GM23338 (cell line): ENCODE measurements at regions not wholly inside any gene's neighbourhood (a gene's known extent, or its start where the extent isn't known, plus 50 kb on each side); places are given as distances from the start of the nearest gene placed in this dataset.

Experiments
- CREB1 ChIP-seq: fragments of 250-450 bp; sonication (Bioruptor Pico); IDR thresholded peaks from 2 replicates; pipeline ENCODE4 v1.5.0; 2020; ENCODE audit warnings: low read depth, mild to moderate bottlenecking, moderate library complexity
- CTCF ChIP-seq, 2 experiments: fragments of 200-600 bp in 1 of 2; sonication (generic) in 1 of 2; conservative IDR thresholded peaks; 2 replicates each; pipeline versions ENCODE4 v1.5.1 to v1.6.1; 2016 to 2017; ENCODE audit warnings: antibody characterized with exemption in 2 of 2, low read depth in 2 of 2, mild to moderate bottlenecking in 2 of 2, moderate library complexity in 1 of 2
- ETS1 ChIP-seq: IDR thresholded peaks from 2 replicates; pipeline ENCODE4 v1.6.1; 2016; ENCODE audit warnings: antibody characterized with exemption
- EZH2 ChIP-seq: fragments of 200-600 bp; sonication (generic); IDR thresholded peaks from one replicate; pipeline ENCODE4 v1.8.0; 2017; ENCODE audit warnings: antibody characterized with exemption, mild to moderate bottlenecking, low read depth; ENCODE audit not compliant: unreplicated experiment
- EZH2phosphoT487 ChIP-seq: fragments of 200-600 bp; sonication (generic); IDR thresholded peaks from one replicate; pipeline ENCODE4 v1.8.1; 2018; ENCODE audit warnings: antibody characterized with exemption; ENCODE audit not compliant: unreplicated experiment
- JUNB ChIP-seq: IDR thresholded peaks from one replicate; pipeline ENCODE4 v1.6.1; 2016; ENCODE audit warnings: antibody characterized with exemption; ENCODE audit not compliant: unreplicated experiment
- NANOG ChIP-seq: IDR thresholded peaks from 2 replicates; pipeline ENCODE4 v1.6.1; 2016; ENCODE audit warnings: antibody characterized with exemption, borderline replicate concordance
- POLR2AphosphoS5 ChIP-seq: IDR thresholded peaks from 2 replicates; pipeline ENCODE4 v1.6.1; 2016; ENCODE audit warnings: antibody characterized with exemption, low read depth
- REST ChIP-seq: IDR thresholded peaks from one replicate; pipeline ENCODE4 v1.6.1; 2018; ENCODE audit warnings: antibody characterized with exemption; ENCODE audit not compliant: unreplicated experiment
- ZNF114 ChIP-seq: fragments of 250-450 bp; sonication (Bioruptor Pico); IDR thresholded peaks from 2 replicates; pipeline ENCODE4 v1.5.0; 2020; ENCODE audit warnings: mild to moderate bottlenecking, moderate library complexity
- ZNF331 ChIP-seq: fragments of 250-450 bp; sonication (Bioruptor Pico); IDR thresholded peaks from 2 replicates; pipeline ENCODE4 v1.5.0; 2020; ENCODE audit warnings: low read depth, mild to moderate bottlenecking, moderate library complexity
- ZNF462 ChIP-seq: fragments of 250-450 bp; sonication (Bioruptor Pico); IDR thresholded peaks from 2 replicates; pipeline ENCODE4 v1.5.0; 2020; ENCODE audit warnings: mild to moderate bottlenecking, moderate library complexity

- TF ChIP-seq CTCF (conservative IDR thresholded peaks at IDR 0.05; ENCODE audit: low read depth in 2 of 2) (no peak), REST (no peak), CREB1 (no peak), EZH2phosphoT487 (no peak), EZH2 (no peak), ETS1 (no peak), POLR2AphosphoS5 (no peak), ZNF462 (CRISPR knock-in tag) (no peak), NANOG (no peak), JUNB (no peak), ZNF331 (CRISPR knock-in tag) (no peak), ZNF114 (CRISPR knock-in tag) (no peak)
Observed at GRCh38 chr3:26474706-26475105, 147.9 kb upstream of the LRRC3B start.
